ENCODE measurements at regions not wholly inside any gene's neighbourhood (a gene's known extent, or its start where the extent isn't known, plus 50 kb on each side); places are given as distances from the start of the nearest gene placed in this dataset.

- TF ChIP-seq, protein P1, sequence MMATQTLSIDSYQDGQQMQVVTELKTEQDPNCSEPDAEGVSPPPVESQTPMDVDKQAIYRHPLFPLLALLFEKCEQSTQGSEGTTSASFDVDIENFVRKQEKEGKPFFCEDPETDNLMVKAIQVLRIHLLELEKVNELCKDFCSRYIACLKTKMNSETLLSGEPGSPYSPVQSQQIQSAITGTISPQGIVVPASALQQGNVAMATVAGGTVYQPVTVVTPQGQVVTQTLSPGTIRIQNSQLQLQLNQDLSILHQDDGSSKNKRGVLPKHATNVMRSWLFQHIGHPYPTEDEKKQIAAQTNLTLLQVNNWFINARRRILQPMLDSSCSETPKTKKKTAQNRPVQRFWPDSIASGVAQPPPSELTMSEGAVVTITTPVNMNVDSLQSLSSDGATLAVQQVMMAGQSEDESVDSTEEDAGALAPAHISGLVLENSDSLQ (IDR thresholded peaks at IDR 0.05): no peak
- TF ChIP-seq FOXK2 (IDR thresholded peaks at IDR 0.05): no peak
- TF ChIP-seq NFRKB (IDR thresholded peaks at IDR 0.05): no peak
- TF ChIP-seq FOXM1 (IDR thresholded peaks at IDR 0.05; ENCODE audit: borderline replicate concordance): no peak
- TF ChIP-seq ELF4 (IDR thresholded peaks at IDR 0.05): no peak
- no peak for TF ChIP-seq TARDBP (IDR thresholded peaks at IDR 0.05)
- no peak for TF ChIP-seq SUZ12 (IDR thresholded peaks at IDR 0.05)
- TF ChIP-seq LEF1 (IDR thresholded peaks at IDR 0.05; ENCODE audit: borderline replicate concordance): no peak
Measured at GRCh38 chr6:40075056-40075590, 140.9 kb upstream of the MOCS1 start.
